Esophagus muscularis mucosa (tissue), 4 donors: ENCODE measurements at regions not wholly inside any gene's neighbourhood (a gene's known extent, or its start where the extent isn't known, plus 50 kb on each side); places are given as distances from the start of the nearest gene placed in this dataset.

Experiments
- CTCF ChIP-seq, 3 experiments: fragments of 200-600 bp in 2 of 3; fragments of 450-650 bp in 1 of 3; sonication (generic) in 2 of 3; IDR thresholded peaks; one replicate each; pipeline ENCODE4 v1.5.1; 2017 to 2019; ENCODE audit warnings: antibody characterized with exemption in 3 of 3, mild to moderate bottlenecking in 2 of 3, moderate library complexity in 1 of 3
- EP300 ChIP-seq: sonication (generic); formaldehyde crosslinking; IDR thresholded peaks from one replicate; pipeline ENCODE4 v1.6.1; 2017; ENCODE audit warnings: antibody characterized with exemption
- POLR2A ChIP-seq: fragments of 450-650 bp; IDR thresholded peaks from one replicate; pipeline ENCODE4 v1.6.1; 2017; ENCODE audit warnings: antibody characterized with exemption, moderate library complexity, mild to moderate bottlenecking, low read depth
- POLR2AphosphoS5 ChIP-seq, 2 donors: sonication (generic); formaldehyde crosslinking; IDR thresholded peaks; one replicate each; pipeline ENCODE4 v1.6.1; 2017; ENCODE audit warnings: antibody characterized with exemption in 2 of 2

- TF ChIP-seq CTCF (IDR thresholded peaks at IDR 0.05): no peak
- TF ChIP-seq POLR2A: no peak
- TF ChIP-seq EP300: no peak
- no peak for TF ChIP-seq POLR2AphosphoS5 (IDR thresholded peaks at IDR 0.05)
Observed at GRCh38 chrX:128310912-128311311, 258.7 kb upstream of the ACTRT1 start.
